ENCODE measurements at regions not wholly inside any gene's neighbourhood (a gene's known extent, or its start where the extent isn't known, plus 50 kb on each side); places are given as distances from the start of the nearest gene placed in this dataset.

DNA sequence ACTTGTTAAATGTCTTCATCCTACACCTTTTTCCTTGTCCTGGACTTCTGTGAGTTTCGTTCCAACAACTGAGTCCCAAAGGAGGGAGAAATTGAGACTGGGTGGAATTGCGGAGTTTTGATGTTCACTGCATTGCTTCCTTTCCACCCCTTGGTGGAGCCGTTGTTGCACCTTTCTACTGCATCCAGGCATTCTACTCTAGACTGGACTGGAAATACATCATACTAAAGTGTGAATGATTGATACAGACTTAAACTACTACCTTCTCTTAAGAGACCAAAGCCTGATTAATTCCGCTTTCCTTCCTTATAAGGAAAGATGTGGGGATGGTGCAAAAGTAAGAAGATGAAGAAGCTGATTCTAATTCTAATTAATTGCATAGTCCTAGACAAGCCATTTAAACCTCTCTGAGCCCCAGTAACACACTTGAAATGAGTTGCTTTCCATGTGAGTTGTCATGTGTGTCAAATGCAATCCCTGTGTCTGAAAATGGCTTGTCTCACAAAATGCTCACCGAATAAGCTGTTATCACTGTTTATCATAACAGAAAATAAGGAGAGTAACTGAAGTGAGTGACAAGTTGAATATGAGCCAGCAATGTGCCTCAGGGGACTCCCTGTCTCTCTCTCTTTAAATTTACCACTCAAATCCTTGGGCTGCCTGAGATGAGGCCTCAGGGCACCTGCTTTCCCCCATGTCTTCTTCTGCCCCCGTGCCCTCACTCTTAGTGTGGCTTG is 338.3 kb upstream of the CHD6 start:
- TF ChIP-seq, protein P1, sequence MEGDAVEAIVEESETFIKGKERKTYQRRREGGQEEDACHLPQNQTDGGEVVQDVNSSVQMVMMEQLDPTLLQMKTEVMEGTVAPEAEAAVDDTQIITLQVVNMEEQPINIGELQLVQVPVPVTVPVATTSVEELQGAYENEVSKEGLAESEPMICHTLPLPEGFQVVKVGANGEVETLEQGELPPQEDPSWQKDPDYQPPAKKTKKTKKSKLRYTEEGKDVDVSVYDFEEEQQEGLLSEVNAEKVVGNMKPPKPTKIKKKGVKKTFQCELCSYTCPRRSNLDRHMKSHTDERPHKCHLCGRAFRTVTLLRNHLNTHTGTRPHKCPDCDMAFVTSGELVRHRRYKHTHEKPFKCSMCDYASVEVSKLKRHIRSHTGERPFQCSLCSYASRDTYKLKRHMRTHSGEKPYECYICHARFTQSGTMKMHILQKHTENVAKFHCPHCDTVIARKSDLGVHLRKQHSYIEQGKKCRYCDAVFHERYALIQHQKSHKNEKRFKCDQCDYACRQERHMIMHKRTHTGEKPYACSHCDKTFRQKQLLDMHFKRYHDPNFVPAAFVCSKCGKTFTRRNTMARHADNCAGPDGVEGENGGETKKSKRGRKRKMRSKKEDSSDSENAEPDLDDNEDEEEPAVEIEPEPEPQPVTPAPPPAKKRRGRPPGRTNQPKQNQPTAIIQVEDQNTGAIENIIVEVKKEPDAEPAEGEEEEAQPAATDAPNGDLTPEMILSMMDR (conservative IDR thresholded peaks at IDR 0.05) = peak; percentile 81
- TF ChIP-seq ZFX (IDR thresholded peaks at IDR 0.05) = no peak

All from C4-2B (cell line).